Esophagus muscularis mucosa (tissue), 4 donors: ENCODE measurements at regions not wholly inside any gene's neighbourhood (a gene's known extent, or its start where the extent isn't known, plus 50 kb on each side); places are given as distances from the start of the nearest gene placed in this dataset.

Experiments used
- DNase-seq: peaks from one replicate; pipeline ENCODE4 v3.0.0-alpha.2; 2017; ENCODE audit errors: extremely low spot score
- H3K27ac ChIP-seq, 4 donors: fragments of 200-600 bp; sonication (generic); replicated peaks in 1 of 4; 1 replicate in 3 of 4; 2 replicates in 1 of 4; pipeline ENCODE4 v1.5.1; 2016 to 2019; ENCODE audit warnings: mild to moderate bottlenecking in 1 of 4
- H3K27me3 ChIP-seq, 4 donors: fragments of 200-600 bp; sonication (generic); one replicate each; pipeline versions ENCODE4 v1.5.1 to v1.6.0; 2016 to 2019
- H3K36me3 ChIP-seq, 4 donors: fragments of 200-600 bp; sonication (generic); one replicate each; pipeline ENCODE4 v1.5.1; 2016 to 2019
- H3K4me1 ChIP-seq, 4 donors: fragments of 200-600 bp; sonication (generic); one replicate each; pipeline ENCODE4 v1.5.1; 2016 to 2019
- H3K4me3 ChIP-seq, 4 donors: fragments of 200-600 bp; sonication (generic); 1 replicate in 2 of 4; 2 replicates in 2 of 4; pipeline ENCODE4 v1.5.1; 2016 to 2019; ENCODE audit warnings: mild to moderate bottlenecking in 4 of 4, moderate library complexity in 1 of 4
- H3K9me3 ChIP-seq, 4 donors: fragments of 200-600 bp; sonication (generic); 1 replicate in 3 of 4; 2 replicates in 1 of 4; pipeline ENCODE4 v1.5.1; 2016 to 2019
- EP300 ChIP-seq: sonication (generic); formaldehyde crosslinking; IDR thresholded peaks from one replicate; pipeline ENCODE4 v1.6.1; 2017; ENCODE audit warnings: antibody characterized with exemption
- POLR2A ChIP-seq: fragments of 450-650 bp; IDR thresholded peaks from one replicate; pipeline ENCODE4 v1.6.1; 2017; ENCODE audit warnings: antibody characterized with exemption, moderate library complexity, mild to moderate bottlenecking, low read depth
- POLR2AphosphoS5 ChIP-seq, 2 donors: sonication (generic); formaldehyde crosslinking; IDR thresholded peaks; one replicate each; pipeline ENCODE4 v1.6.1; 2017; ENCODE audit warnings: antibody characterized with exemption in 2 of 2
- WGBS: methylation state at CpG from one replicate; pipeline ENCODE4 v1.1.5; 2018; 5-methylcytosine and 5-hydroxymethylcytosine counted together
- intact Hi-C: fragments of 100-400 bp; cut with DNase I; formaldehyde crosslinking; loops from one replicate; pipeline ENCODE4 v1.15.1; 2023
- TF ChIP-seq, protein P1 (sequence below), 3 experiments: fragments of 200-600 bp in 2 of 3; fragments of 450-650 bp in 1 of 3; sonication (generic) in 2 of 3; IDR thresholded peaks; one replicate each; pipeline ENCODE4 v1.5.1; 2017 to 2019; ENCODE audit warnings: antibody characterized with exemption in 3 of 3, mild to moderate bottlenecking in 2 of 3, moderate library complexity in 1 of 3

DNA sequence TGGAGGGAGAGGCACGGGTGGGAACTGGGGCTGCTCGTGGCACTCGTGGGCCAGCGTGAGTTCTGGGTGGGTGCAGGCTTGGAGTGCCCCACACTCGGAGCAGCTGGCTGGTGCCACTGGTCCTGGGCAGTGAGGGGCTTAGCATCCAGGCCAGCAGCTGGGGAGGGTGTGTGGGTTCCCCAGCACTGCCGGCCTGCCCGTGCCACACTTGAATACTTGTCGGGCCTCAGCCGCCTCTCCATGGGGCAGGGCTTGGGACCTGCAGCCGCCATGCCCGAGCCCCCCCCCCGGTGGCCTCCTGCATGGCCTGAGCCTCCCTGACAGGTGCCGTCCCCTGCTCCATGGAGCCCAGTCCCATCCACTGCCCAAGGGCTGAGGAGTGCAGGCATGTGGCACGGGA is 207.2 kb downstream of the CD109 start:
- Histone ChIP-seq H3K27me3 (no peaks in the 10 kb centered on the region), H3K4me1 (no peaks in the 10 kb centered on the region), H3K9me3 (peaks cover 0 to 37% (median 15%) of the 10 kb centered on the region in 4 donors), H3K36me3 (no peaks in the 10 kb centered on the region), H3K27ac (no peak overlapping the region), H3K4me3 (no peak overlapping the region)
- 76% methylated on average over 8 of the region's 14 CpGs for WGBS
- TF ChIP-seq EP300 (no peak), POLR2A (no peak), POLR2AphosphoS5 (IDR thresholded peaks at IDR 0.05) (no peak)
- TF ChIP-seq, protein P1, sequence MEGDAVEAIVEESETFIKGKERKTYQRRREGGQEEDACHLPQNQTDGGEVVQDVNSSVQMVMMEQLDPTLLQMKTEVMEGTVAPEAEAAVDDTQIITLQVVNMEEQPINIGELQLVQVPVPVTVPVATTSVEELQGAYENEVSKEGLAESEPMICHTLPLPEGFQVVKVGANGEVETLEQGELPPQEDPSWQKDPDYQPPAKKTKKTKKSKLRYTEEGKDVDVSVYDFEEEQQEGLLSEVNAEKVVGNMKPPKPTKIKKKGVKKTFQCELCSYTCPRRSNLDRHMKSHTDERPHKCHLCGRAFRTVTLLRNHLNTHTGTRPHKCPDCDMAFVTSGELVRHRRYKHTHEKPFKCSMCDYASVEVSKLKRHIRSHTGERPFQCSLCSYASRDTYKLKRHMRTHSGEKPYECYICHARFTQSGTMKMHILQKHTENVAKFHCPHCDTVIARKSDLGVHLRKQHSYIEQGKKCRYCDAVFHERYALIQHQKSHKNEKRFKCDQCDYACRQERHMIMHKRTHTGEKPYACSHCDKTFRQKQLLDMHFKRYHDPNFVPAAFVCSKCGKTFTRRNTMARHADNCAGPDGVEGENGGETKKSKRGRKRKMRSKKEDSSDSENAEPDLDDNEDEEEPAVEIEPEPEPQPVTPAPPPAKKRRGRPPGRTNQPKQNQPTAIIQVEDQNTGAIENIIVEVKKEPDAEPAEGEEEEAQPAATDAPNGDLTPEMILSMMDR (IDR thresholded peaks at IDR 0.05) = no peak
- DNase-seq = no peak
- intact Hi-C loops = no loop called here

GRCh38 chr6:73901986-73902385 is 206.0 kb downstream of the CD109 start:
- Histone ChIP-seq H3K27me3 (no peaks in the 10 kb centered on the region), H3K27ac (no peak overlapping the region), H3K4me3 (no peak overlapping the region), H3K9me3 (peaks cover 0 to 37% (median 15%) of the 10 kb centered on the region in 4 donors), H3K36me3 (no peaks in the 10 kb centered on the region), H3K4me1 (no peaks in the 10 kb centered on the region)
- intact Hi-C loops = no loop called here
- no peak for DNase-seq
- TF ChIP-seq, protein P1 (IDR thresholded peaks at IDR 0.05) = no peak
- TF ChIP-seq EP300 (no peak), POLR2AphosphoS5 (IDR thresholded peaks at IDR 0.05) (no peak)

DNA sequence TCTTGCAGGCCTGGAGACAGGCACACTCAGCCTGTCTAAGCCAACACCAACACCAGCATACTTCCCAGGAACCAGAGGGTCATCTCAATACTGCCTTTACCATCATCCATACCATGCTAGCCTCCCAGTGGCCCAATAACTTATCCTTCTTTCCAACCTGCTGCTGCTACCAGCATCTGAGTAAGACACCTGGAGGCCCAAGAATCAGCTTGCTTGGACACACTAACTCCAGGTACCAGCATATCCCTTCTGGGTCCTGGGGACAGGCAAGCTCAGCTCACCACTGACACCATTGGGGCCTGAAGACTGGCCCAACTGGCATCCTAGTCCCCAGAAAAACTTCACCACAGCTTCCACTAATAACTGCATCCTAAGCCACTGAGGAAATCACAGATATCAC is 205.3 kb downstream of the CD109 start:
- Histone ChIP-seq H3K27ac (no peak overlapping the region), H3K27me3 (no peaks in the 10 kb centered on the region), H3K9me3 (peaks cover 0 to 37% (median 15%) of the 10 kb centered on the region in 4 donors), H3K4me1 (no peaks in the 10 kb centered on the region), H3K36me3 (no peaks in the 10 kb centered on the region), H3K4me3 (no peak overlapping the region)
- intact Hi-C loops = no loop called here
- TF ChIP-seq EP300 (no peak), POLR2A (no peak), POLR2AphosphoS5 (IDR thresholded peaks at IDR 0.05) (no peak)
- TF ChIP-seq, protein P1 (IDR thresholded peaks at IDR 0.05) = no peak
- no peak for DNase-seq

DNA sequence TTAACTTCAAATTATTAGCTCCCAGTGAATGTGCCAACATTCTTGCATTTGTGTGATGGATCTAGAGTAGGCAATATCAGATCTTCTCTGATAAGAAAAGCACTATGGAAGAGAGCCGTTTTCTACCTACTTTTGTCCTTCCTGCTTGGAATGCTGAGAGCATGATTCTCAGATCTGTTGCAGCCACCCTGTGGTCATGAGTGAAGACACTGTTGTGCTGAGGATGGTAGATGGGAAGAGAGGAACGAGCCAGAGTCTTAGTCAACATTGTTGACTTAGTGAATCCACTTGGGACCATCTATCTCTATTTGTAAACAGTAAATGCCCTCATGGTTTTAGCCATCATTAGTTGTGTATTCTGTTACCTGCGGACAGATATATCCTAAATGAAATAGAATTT is 202.6 kb downstream of the CD109 start:
- WGBS = 66% methylated on average over 3 of the region's 3 CpGs
- Histone ChIP-seq H3K4me3 (no peak overlapping the region), H3K4me1 (no peaks in the 10 kb centered on the region), H3K27me3 (no peaks in the 10 kb centered on the region), H3K9me3 (peaks cover 0 to 27% (median 15%) of the 10 kb centered on the region in 4 donors), H3K36me3 (no peaks in the 10 kb centered on the region), H3K27ac (no peak overlapping the region)
- intact Hi-C loops = no loop called here
- TF ChIP-seq, protein P1 (IDR thresholded peaks at IDR 0.05) = no peak
- no peak for TF ChIP-seq EP300
- no peak for TF ChIP-seq POLR2A
- TF ChIP-seq POLR2AphosphoS5 (IDR thresholded peaks at IDR 0.05) = no peak
- no peak for DNase-seq

DNA sequence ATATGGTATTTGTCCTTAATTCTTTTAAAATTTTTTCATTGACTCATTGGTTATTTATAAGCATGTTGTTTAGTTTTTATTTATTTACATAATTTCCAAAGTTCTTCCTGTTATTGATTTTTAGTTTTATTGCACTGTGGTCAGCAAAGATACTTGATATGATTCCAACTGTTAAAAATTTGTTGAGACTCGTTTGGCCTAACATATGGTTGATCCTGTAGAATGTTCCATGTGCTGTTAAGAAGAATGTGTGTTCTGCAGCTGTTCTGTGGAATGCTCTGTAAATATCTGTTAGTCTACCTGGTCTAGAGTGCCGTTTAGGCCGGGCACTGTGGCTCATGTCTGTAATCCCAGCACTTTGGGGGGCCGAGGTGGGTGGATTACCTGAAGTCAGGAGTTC is 197.7 kb downstream of the CD109 start:
- Histone ChIP-seq H3K4me1 (no peaks in the 10 kb centered on the region), H3K27ac (no peak overlapping the region), H3K36me3 (no peaks in the 10 kb centered on the region), H3K9me3 (no peaks in the 10 kb centered on the region), H3K27me3 (no peaks in the 10 kb centered on the region), H3K4me3 (no peak overlapping the region)
- 88% methylated on average over 4 of the region's 4 CpGs for WGBS
- intact Hi-C loops = no loop called here
- no peak for DNase-seq
- no peak for TF ChIP-seq POLR2AphosphoS5 (IDR thresholded peaks at IDR 0.05)
- no peak for TF ChIP-seq POLR2A
- no peak for TF ChIP-seq EP300
- TF ChIP-seq, protein P1 (IDR thresholded peaks at IDR 0.05) = no peak
